ENCODE measurements at regions not wholly inside any gene's neighbourhood (a gene's known extent, or its start where the extent isn't known, plus 50 kb on each side); places are given as distances from the start of the nearest gene placed in this dataset.

- TF ChIP-seq CTCF (IDR thresholded peaks at IDR 0.05) = no peak
- peaks cover 0 to 5% of the 10 kb centered on the region in 2 donors for H3K9me3 ChIP-seq
- no peak overlapping the region for H3K27ac ChIP-seq
- DNase-seq (ENCODE audit: low spot score) = no peak
- no peaks in the 10 kb centered on the region for H3K4me1 ChIP-seq
- H3K36me3 ChIP-seq = no peaks in the 10 kb centered on the region
- no peak overlapping the region for H3K4me3 ChIP-seq
- no peaks in the 10 kb centered on the region for H3K27me3 ChIP-seq
Measured at GRCh38 chr6:145483191-145483996, 251.9 kb downstream of the EPM2A start.

DNA sequence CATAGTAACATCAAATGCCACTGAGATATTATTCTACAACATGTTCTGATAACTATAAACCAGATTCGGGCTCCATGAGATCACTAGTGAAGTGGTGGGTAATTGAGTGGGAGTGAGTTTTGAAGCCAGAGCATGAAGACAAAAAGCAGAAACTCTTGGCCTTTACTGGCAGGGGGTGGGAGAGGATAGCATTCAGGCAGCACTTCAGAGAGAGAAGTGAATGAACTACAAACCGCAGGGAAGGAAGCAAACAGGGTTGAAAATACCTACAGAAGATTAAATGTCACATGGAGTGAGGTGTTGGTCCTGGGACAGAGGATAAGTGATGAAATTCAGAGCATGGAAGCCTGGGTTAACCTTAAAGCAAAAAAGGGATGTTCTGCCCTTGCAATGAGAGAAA is 250.0 kb downstream of the EPM2A start:
- DNase-seq (ENCODE audit: low spot score) = no peak
- no peak for TF ChIP-seq CTCF (IDR thresholded peaks at IDR 0.05)
- Histone ChIP-seq H3K9me3 (no peaks in the 10 kb centered on the region), H3K4me1 (no peaks in the 10 kb centered on the region), H3K36me3 (no peaks in the 10 kb centered on the region), H3K27me3 (no peaks in the 10 kb centered on the region), H3K27ac (no peak overlapping the region), H3K4me3 (no peak overlapping the region)

- Histone ChIP-seq H3K4me1 (no peaks in the 10 kb centered on the region), H3K27me3 (no peaks in the 10 kb centered on the region), H3K9me3 (no peaks in the 10 kb centered on the region), H3K36me3 (no peaks in the 10 kb centered on the region), H3K27ac (no peak overlapping the region), H3K4me3 (no peak overlapping the region)
- no peak for TF ChIP-seq CTCF (IDR thresholded peaks at IDR 0.05)
- no peak for DNase-seq (ENCODE audit: low spot score)
Measured at GRCh38 chr6:145486306-145486705, 249.0 kb downstream of the EPM2A start.

- no peak overlapping the region for H3K4me3 ChIP-seq
- H3K27me3 ChIP-seq = no peaks in the 10 kb centered on the region
- no peak for DNase-seq (ENCODE audit: low spot score)
- peaks cover 1 to 2% of the 10 kb centered on the region in 2 donors for H3K9me3 ChIP-seq
- no peak for TF ChIP-seq CTCF (IDR thresholded peaks at IDR 0.05)
- no peaks in the 10 kb centered on the region for H3K36me3 ChIP-seq
- H3K27ac ChIP-seq = no peak overlapping the region
- H3K4me1 ChIP-seq = no peaks in the 10 kb centered on the region
Measured at GRCh38 chr6:145489583-145489982, 245.7 kb downstream of the EPM2A start.

DNA sequence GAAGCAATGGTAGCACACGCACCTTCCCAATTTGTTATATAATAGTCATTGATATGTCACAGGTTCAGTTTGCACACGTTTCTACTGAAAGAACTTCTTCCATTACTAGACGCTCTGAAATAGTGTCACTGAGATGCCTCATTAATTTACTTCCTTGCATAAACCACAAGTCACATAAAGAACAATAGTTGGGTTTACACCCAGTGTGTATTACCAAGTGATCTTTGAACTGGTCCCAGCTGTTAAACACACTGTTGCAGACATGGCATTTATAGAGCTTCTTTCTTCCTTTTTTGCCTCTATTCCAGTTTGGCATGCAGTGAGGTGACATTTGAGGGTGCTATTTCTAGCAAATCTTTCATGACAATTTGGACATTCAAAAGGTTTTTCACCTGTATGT is 245.3 kb downstream of the EPM2A start:
- TF ChIP-seq CTCF (IDR thresholded peaks at IDR 0.05) = no peak
- H3K27me3 ChIP-seq = no peaks in the 10 kb centered on the region
- no peak for DNase-seq (ENCODE audit: low spot score)
- H3K9me3 ChIP-seq = peaks cover 4 to 6% of the 10 kb centered on the region in 2 donors
- H3K4me1 ChIP-seq = no peaks in the 10 kb centered on the region
- no peak overlapping the region for H3K27ac ChIP-seq
- no peak overlapping the region for H3K4me3 ChIP-seq
- no peaks in the 10 kb centered on the region for H3K36me3 ChIP-seq

- Histone ChIP-seq H3K36me3 (no peaks in the 10 kb centered on the region), H3K4me1 (no peaks in the 10 kb centered on the region), H3K9me3 (peaks cover 4 to 13% of the 10 kb centered on the region in 2 donors), H3K4me3 (no peak overlapping the region), H3K27me3 (no peaks in the 10 kb centered on the region), H3K27ac (no peak overlapping the region)
- no peak for DNase-seq (ENCODE audit: low spot score)
- TF ChIP-seq CTCF (IDR thresholded peaks at IDR 0.05) = no peak
Measured at GRCh38 chr6:145491126-145491525, 244.2 kb downstream of the EPM2A start.
